ENCODE measurements at regions not wholly inside any gene's neighbourhood (a gene's known extent, or its start where the extent isn't known, plus 50 kb on each side); places are given as distances from the start of the nearest gene placed in this dataset.

- no peak for TF ChIP-seq ZFP3 (tag by site-specific recombination; IDR thresholded peaks at IDR 0.05; ENCODE audit: low read depth)
- TF ChIP-seq ZNF600 (tag by site-specific recombination; IDR thresholded peaks at IDR 0.05), result no peak
- TF ChIP-seq SCRT1 (tag by site-specific recombination; IDR thresholded peaks at IDR 0.05; ENCODE audit: borderline replicate concordance), result no peak
- TF ChIP-seq CTCF (tag by site-specific recombination; IDR thresholded peaks at IDR 0.05), result no peak
- no peak for TF ChIP-seq EGR2 (tag by site-specific recombination; IDR thresholded peaks at IDR 0.05; ENCODE audit: low read depth)
Measured at GRCh38 chr12:34357791-34358190, 335.5 kb downstream of the ALG10 start.
